NCI-H2107 (cell line): ENCODE measurements at regions not wholly inside any gene's neighbourhood (a gene's known extent, or its start where the extent isn't known, plus 50 kb on each side); places are given as distances from the start of the nearest gene placed in this dataset.

Source experiments
- DNase-seq: peaks from one replicate; lab custom pipeline; 2025; lab: John Stamatoyannopoulos, UW

- no peak for DNase-seq
Measured at GRCh38 chr13:76711550-76712182, 174.5 kb downstream of the KCTD12 start.

GRCh38 chr13:76709851-76710250 is 176.4 kb downstream of the KCTD12 start:
- DNase-seq, result no peak

- DNase-seq, result no peak
Measured at GRCh38 chr13:76708138-76708688, 178.0 kb downstream of the KCTD12 start.

- no peak for DNase-seq
Measured at GRCh38 chr13:76707360-76707759, 178.8 kb downstream of the KCTD12 start.

- no peak for DNase-seq
Measured at GRCh38 chr13:76703621-76704288, 182.4 kb downstream of the KCTD12 start.

GRCh38 chr13:76703216-76703615 is 183.0 kb downstream of the KCTD12 start:
- no peak for DNase-seq

GRCh38 chr13:76697288-76697687 is 188.9 kb downstream of the KCTD12 start:
- no peak for DNase-seq

GRCh38 chr13:76696370-76696769 is 189.8 kb downstream of the KCTD12 start:
- no peak for DNase-seq

GRCh38 chr13:76693086-76693485 is 193.1 kb downstream of the KCTD12 start:
- DNase-seq, result no peak

GRCh38 chr13:76692346-76692745 is 193.9 kb downstream of the KCTD12 start:
- DNase-seq, result no peak

GRCh38 chr13:76690611-76691010 is 195.6 kb downstream of the KCTD12 start:
- DNase-seq, result no peak

GRCh38 chr13:76687467-76687866 is 198.7 kb downstream of the KCTD12 start:
- no peak for DNase-seq

GRCh38 chr13:76685938-76686337 is 200.3 kb downstream of the KCTD12 start:
- DNase-seq, result no peak

- no peak for DNase-seq
Measured at GRCh38 chr13:76684336-76684735, 201.9 kb downstream of the KCTD12 start.

GRCh38 chr13:76683854-76684253 is 202.4 kb downstream of the KCTD12 start:
- DNase-seq, result no peak

GRCh38 chr13:76683168-76683567 is 203.0 kb downstream of the KCTD12 start:
- DNase-seq, result no peak

GRCh38 chr13:76680112-76680511 is 206.1 kb downstream of the KCTD12 start:
- DNase-seq, result no peak

GRCh38 chr13:76677043-76677442 is 209.2 kb downstream of the KCTD12 start:
- no peak for DNase-seq

GRCh38 chr13:76672420-76672819 is 213.8 kb downstream of the KCTD12 start:
- DNase-seq, result no peak

GRCh38 chr13:76668716-76669115 is 217.5 kb downstream of the KCTD12 start:
- no peak for DNase-seq

GRCh38 chr13:76668141-76668540 is 218.1 kb downstream of the KCTD12 start:
- no peak for DNase-seq

- no peak for DNase-seq
Measured at GRCh38 chr13:76667551-76667950, 218.7 kb downstream of the KCTD12 start.

GRCh38 chr13:76663592-76664335 is 222.4 kb downstream of the KCTD12 start:
- no peak for DNase-seq
